ENCODE measurements at regions not wholly inside any gene's neighbourhood (a gene's known extent, or its start where the extent isn't known, plus 50 kb on each side); places are given as distances from the start of the nearest gene placed in this dataset.
"Not testable (repeated sequence)": the region's sequence is repeated elsewhere in the genome, so short reads cannot be mapped to it uniquely, and the experiment has no call there.

GRCh38 chr17:52883907-52884491, 725.5 kb upstream of the CA10 start:
- H3K9me1 ChIP-seq (ENCODE audit: insufficient read depth, low read length); H2BK15ac ChIP-seq (ENCODE audit: low read depth, low read length); H3K14ac ChIP-seq (replicated peaks; ENCODE audit: low read depth, low read length); DNase-seq; H3K4me3 ChIP-seq (ENCODE audit: insufficient read depth, low read depth, low read length); dilution Hi-C loops (cut with HindIII; ENCODE audit: low sequenced_read_pairs, unreplicated experiment); H3K9me3 ChIP-seq (ENCODE audit: control insufficient read depth, insufficient read depth, low read length); H3K27ac ChIP-seq (ENCODE audit: insufficient read depth, low read length); H2BK20ac ChIP-seq (ENCODE audit: low read depth, low read length); H2BK120ac ChIP-seq (ENCODE audit: low read depth, low read length); H2BK5ac ChIP-seq (ENCODE audit: low read depth, low read length, poor library complexity, severe bottlenecking); CTCF ChIA-PET; H3K56ac ChIP-seq (ENCODE audit: extremely low read depth, insufficient read depth, low read length); H3K9ac ChIP-seq (ENCODE audit: low read depth, low read length); H4K91ac ChIP-seq (ENCODE audit: insufficient read depth, low read depth, low read length); H3K4me1 ChIP-seq (ENCODE audit: control insufficient read depth, insufficient read depth, low read length); H3K79me1 ChIP-seq (ENCODE audit: low read depth in 1 of 2, low read length in 2 of 2); H3K4ac ChIP-seq (ENCODE audit: low read depth, low read length); H3K23ac ChIP-seq (ENCODE audit: low read depth, low read length); H4K20me1 ChIP-seq (ENCODE audit: insufficient read depth, low read length); H2AK9ac ChIP-seq (replicated peaks; ENCODE audit: low read depth, low read length, poor library complexity); H4K8ac ChIP-seq (ENCODE audit: low read depth in 2 of 2, low read length in 2 of 2); H3K27me3 ChIP-seq (ENCODE audit: control insufficient read depth, insufficient read depth, low read length); H4K5ac ChIP-seq (ENCODE audit: low read depth, low read length); H3K36me3 ChIP-seq (ENCODE audit: control insufficient read depth, insufficient read depth, low read length); H3K4me2 ChIP-seq (ENCODE audit: low read depth, low read length); BruUV-seq (replicated peaks); intact Hi-C loops (cut with micrococcal nuclease); H2AK5ac ChIP-seq (ENCODE audit: low read depth, low read length); H2AFZ ChIP-seq (replicated peaks; ENCODE audit: low read length, poor library complexity); POLR2A ChIA-PET (ENCODE audit: unreplicated experiment); H3K18ac ChIP-seq (ENCODE audit: low read depth, low read length); in situ Hi-C loops (cut with MboI; ENCODE audit: low sequenced_read_pairs); ATAC-seq (ENCODE audit: low read depth): not testable (repeated sequence)
- WGBS, 2 experiments (ENCODE audit: extremely low coverage in 2 of 2, insufficient read length in 1 of 2) = 70% methylated on average over 11 of the region's 43 CpGs; no CpG with 5 or more reads in 1 of the 2 experiments

GRCh38 chr17:52846767-52847166, 688.3 kb upstream of the CA10 start:
- H3K14ac ChIP-seq (replicated peaks; ENCODE audit: low read depth, low read length); POLR2A ChIA-PET (ENCODE audit: unreplicated experiment); dilution Hi-C loops (cut with HindIII; ENCODE audit: low sequenced_read_pairs, unreplicated experiment); H3K56ac ChIP-seq (ENCODE audit: extremely low read depth, insufficient read depth, low read length); H2BK20ac ChIP-seq (ENCODE audit: low read depth, low read length); H3K9me3 ChIP-seq (ENCODE audit: control insufficient read depth, insufficient read depth, low read length); H3K4me1 ChIP-seq (ENCODE audit: control insufficient read depth, insufficient read depth, low read length); H3K9me1 ChIP-seq (ENCODE audit: insufficient read depth, low read length); H3K27ac ChIP-seq (ENCODE audit: insufficient read depth, low read length); H2AFZ ChIP-seq (replicated peaks; ENCODE audit: low read length, poor library complexity); H2BK120ac ChIP-seq (ENCODE audit: low read depth, low read length); intact Hi-C loops (cut with micrococcal nuclease); in situ Hi-C loops (cut with MboI; ENCODE audit: low sequenced_read_pairs); H2AK5ac ChIP-seq (ENCODE audit: low read depth, low read length); H2BK5ac ChIP-seq (ENCODE audit: low read depth, low read length, poor library complexity, severe bottlenecking); H4K20me1 ChIP-seq (ENCODE audit: insufficient read depth, low read length); H4K8ac ChIP-seq (ENCODE audit: low read depth in 2 of 2, low read length in 2 of 2); H2BK15ac ChIP-seq (ENCODE audit: low read depth, low read length); ATAC-seq (ENCODE audit: low read depth); CTCF ChIA-PET; H2AK9ac ChIP-seq (replicated peaks; ENCODE audit: low read depth, low read length, poor library complexity); H4K5ac ChIP-seq (ENCODE audit: low read depth, low read length); H3K4me3 ChIP-seq (ENCODE audit: insufficient read depth, low read depth, low read length); H4K91ac ChIP-seq (ENCODE audit: insufficient read depth, low read depth, low read length); H3K18ac ChIP-seq (ENCODE audit: low read depth, low read length); DNase-seq; H3K36me3 ChIP-seq (ENCODE audit: control insufficient read depth, insufficient read depth, low read length); H3K4me2 ChIP-seq (ENCODE audit: low read depth, low read length); H3K79me1 ChIP-seq (ENCODE audit: low read depth in 1 of 2, low read length in 2 of 2); H3K4ac ChIP-seq (ENCODE audit: low read depth, low read length); BruUV-seq (replicated peaks); H3K23ac ChIP-seq (ENCODE audit: low read depth, low read length); H3K27me3 ChIP-seq (ENCODE audit: control insufficient read depth, insufficient read depth, low read length); H3K9ac ChIP-seq (ENCODE audit: low read depth, low read length): not testable (repeated sequence)
- WGBS, 2 experiments (ENCODE audit: extremely low coverage in 2 of 2, insufficient read length in 1 of 2) = no CpG with 5 or more reads among the region's 3 CpGs

All from IMR-90 (cell line).